ENCODE measurements at regions not wholly inside any gene's neighbourhood (a gene's known extent, or its start where the extent isn't known, plus 50 kb on each side); places are given as distances from the start of the nearest gene placed in this dataset.
"Not testable (repeated sequence)": the region's sequence is repeated elsewhere in the genome, so short reads cannot be mapped to it uniquely, and the experiment has no call there.

- no peak for DNase-seq
Measured at GRCh38 chr14:30445852-30446251, 113.1 kb upstream of the G2E3 start.

- no peak for DNase-seq
Measured at GRCh38 chr14:30450631-30451545, 108.1 kb upstream of the G2E3 start.

- no peak for DNase-seq
Measured at GRCh38 chr14:30456296-30456695, 102.7 kb upstream of the G2E3 start.

GRCh38 chr14:30462358-30462757 lies 96.6 kb upstream of the G2E3 start:
- no peak for DNase-seq

GRCh38 chr14:30464481-30464880 lies 94.5 kb upstream of the G2E3 start:
- no peak for DNase-seq

GRCh38 chr14:30468354-30468753 lies 90.6 kb upstream of the G2E3 start:
- DNase-seq, result no peak

GRCh38 chr14:30471980-30472379 lies 87.0 kb upstream of the G2E3 start:
- DNase-seq, result no peak

- not testable (repeated sequence) for DNase-seq
Measured at GRCh38 chr14:30473846-30474696, 84.9 kb upstream of the G2E3 start.

GRCh38 chr14:30482276-30482675 lies 76.7 kb upstream of the G2E3 start:
- DNase-seq, result no peak

- no peak for DNase-seq
Measured at GRCh38 chr14:30484201-30484600, 74.8 kb upstream of the G2E3 start.

GRCh38 chr14:30484976-30485375 lies 74.0 kb upstream of the G2E3 start:
- no peak for DNase-seq

- no peak for DNase-seq
Measured at GRCh38 chr14:30496852-30497251, 62.1 kb upstream of the G2E3 start.

GRCh38 chr14:30499358-30499757 lies 59.6 kb upstream of the G2E3 start:
- DNase-seq, result no peak

GRCh38 chr14:30500222-30500621 lies 58.7 kb upstream of the G2E3 start:
- DNase-seq, result no peak

GRCh38 chr14:30507209-30507608 lies 51.7 kb upstream of the G2E3 start:
- no peak for DNase-seq

Measured in SHP77 treated with DMSO at 0.1 percent for 48 hours (cell line).